ENCODE measurements at regions not wholly inside any gene's neighbourhood (a gene's known extent, or its start where the extent isn't known, plus 50 kb on each side); places are given as distances from the start of the nearest gene placed in this dataset.

- no peak overlapping the region for H3K27ac ChIP-seq (ENCODE audit: low read depth, low read length, poor library complexity, severe bottlenecking)
- intact Hi-C loops (cut with micrococcal nuclease; ENCODE audit: unreplicated experiment), result no loop called here
- DNase-seq (ENCODE audit: low spot score), result no peak
Measured at GRCh38 chr7:17679458-17679857, 260.8 kb downstream of the SNX13 start.

GRCh38 chr7:17680026-17680425 lies 260.3 kb downstream of the SNX13 start:
- H3K27ac ChIP-seq (ENCODE audit: low read depth, low read length, poor library complexity, severe bottlenecking), result no peak overlapping the region
- intact Hi-C loops (cut with micrococcal nuclease; ENCODE audit: unreplicated experiment), result no loop called here
- BruUV-seq (replicated peaks), result no TSS peak
- DNase-seq (ENCODE audit: low spot score), result no peak
- ChIA-PET CTCF (no interaction called here), POLR2A (ENCODE audit: low non-redundant PET) (no interaction called here)
- no peaks in the 10 kb centered on the region for H3K4me1 ChIP-seq (ENCODE audit: insufficient read depth, low read length, poor library complexity, severe bottlenecking)
- H3K4me3 ChIP-seq (ENCODE audit: low read depth, low read length, poor library complexity, severe bottlenecking), result no peak overlapping the region
- no peaks in the 10 kb centered on the region for H3K36me3 ChIP-seq (ENCODE audit: insufficient read depth, low read length, poor library complexity, severe bottlenecking)
- no peak for TF ChIP-seq CTCF (conservative IDR thresholded peaks at IDR 0.05; ENCODE audit: low read depth, low read length)
- no peak for TF ChIP-seq EZH2 (IDR thresholded peaks at IDR 0.05; ENCODE audit: borderline replicate concordance, low read depth, low read length, poor library complexity, severe bottlenecking)
- H3K9me3 ChIP-seq (ENCODE audit: low read depth, low read length, poor library complexity, severe bottlenecking), result no peaks in the 10 kb centered on the region
- no peaks in the 10 kb centered on the region for H3K27me3 ChIP-seq (replicated peaks; ENCODE audit: insufficient read depth, low read depth, low read length, poor library complexity)

More at GRCh38 chr7:17679458-17679857, 260.8 kb downstream of the SNX13 start:
- CTCF ChIA-PET, result no interaction called here
- POLR2A ChIA-PET (ENCODE audit: low non-redundant PET), result no interaction called here
- Histone ChIP-seq H3K27me3 (replicated peaks; ENCODE audit: insufficient read depth, low read depth, low read length, poor library complexity) (no peaks in the 10 kb centered on the region), H3K9me3 (ENCODE audit: low read depth, low read length, poor library complexity, severe bottlenecking) (no peaks in the 10 kb centered on the region), H3K36me3 (ENCODE audit: insufficient read depth, low read length, poor library complexity, severe bottlenecking) (no peaks in the 10 kb centered on the region), H3K4me1 (ENCODE audit: insufficient read depth, low read length, poor library complexity, severe bottlenecking) (no peaks in the 10 kb centered on the region), H3K4me3 (ENCODE audit: low read depth, low read length, poor library complexity, severe bottlenecking) (no peak overlapping the region)
- no peak for TF ChIP-seq EZH2 (IDR thresholded peaks at IDR 0.05; ENCODE audit: borderline replicate concordance, low read depth, low read length, poor library complexity, severe bottlenecking)
- TF ChIP-seq CTCF (conservative IDR thresholded peaks at IDR 0.05; ENCODE audit: low read depth, low read length), result no peak
- no TSS peak for BruUV-seq (replicated peaks)

GRCh38 chr7:17680943-17681351 lies 259.3 kb downstream of the SNX13 start:
- Histone ChIP-seq H3K4me1 (ENCODE audit: insufficient read depth, low read length, poor library complexity, severe bottlenecking) (no peaks in the 10 kb centered on the region), H3K36me3 (ENCODE audit: insufficient read depth, low read length, poor library complexity, severe bottlenecking) (no peaks in the 10 kb centered on the region), H3K4me3 (ENCODE audit: low read depth, low read length, poor library complexity, severe bottlenecking) (no peak overlapping the region), H3K27me3 (replicated peaks; ENCODE audit: insufficient read depth, low read depth, low read length, poor library complexity) (no peaks in the 10 kb centered on the region), H3K9me3 (ENCODE audit: low read depth, low read length, poor library complexity, severe bottlenecking) (no peaks in the 10 kb centered on the region), H3K27ac (ENCODE audit: low read depth, low read length, poor library complexity, severe bottlenecking) (no peak overlapping the region)
- DNase-seq (ENCODE audit: low spot score), result peak; percentile 45
- TF ChIP-seq EZH2 (IDR thresholded peaks at IDR 0.05; ENCODE audit: borderline replicate concordance, low read depth, low read length, poor library complexity, severe bottlenecking) (no peak), CTCF (conservative IDR thresholded peaks at IDR 0.05; ENCODE audit: low read depth, low read length) (peak; percentile 45; the same call in 1 of the 2 replicates)
- POLR2A ChIA-PET (ENCODE audit: low non-redundant PET), result no interaction called here
- CTCF ChIA-PET, result no interaction called here
- BruUV-seq (replicated peaks), result no TSS peak
- intact Hi-C loops (cut with micrococcal nuclease; ENCODE audit: unreplicated experiment), result no loop called here
